Stomach (tissue), 4 donors: ENCODE measurements at regions not wholly inside any gene's neighbourhood (a gene's known extent, or its start where the extent isn't known, plus 50 kb on each side); places are given as distances from the start of the nearest gene placed in this dataset.

Experiments used
- CTCF ChIP-seq, 7 experiments: fragments of 450-650 bp in 4 of 7; fragments of 200-600 bp in 3 of 7; sonication (generic) in 3 of 7; IDR thresholded peaks; one replicate each; pipeline ENCODE4 v1.5.1; 2016 to 2019; ENCODE audit warnings: antibody characterized with exemption in 7 of 7, control low read depth in 2 of 7, mild to moderate bottlenecking in 1 of 7
- EP300 ChIP-seq: sonication (generic); formaldehyde crosslinking; IDR thresholded peaks from one replicate; pipeline ENCODE4 v1.6.1; 2017; ENCODE audit warnings: antibody characterized with exemption
- POLR2A ChIP-seq, 4 donors: fragments of 450-650 bp; IDR thresholded peaks; one replicate each; pipeline ENCODE4 v1.6.1; 2016; ENCODE audit warnings: antibody characterized with exemption in 4 of 4, control low read depth in 2 of 4, mild to moderate bottlenecking in 1 of 4, moderate library complexity in 1 of 4

GRCh38 chr16:25542306-25542705, 149.5 kb upstream of the HS3ST4 start:
- TF ChIP-seq CTCF (IDR thresholded peaks at IDR 0.05): no peak
- TF ChIP-seq EP300: no peak
- TF ChIP-seq POLR2A (IDR thresholded peaks at IDR 0.05): no peak
